GM12878 (cell line): ENCODE measurements at regions not wholly inside any gene's neighbourhood (a gene's known extent, or its start where the extent isn't known, plus 50 kb on each side); places are given as distances from the start of the nearest gene placed in this dataset.

Experiments
- BHLHE40 ChIP-seq, 2 experiments: fragments of 450-650 bp in 1 of 2; IDR thresholded peaks; 2 replicates each; pipeline ENCODE4 v1.6.1; 2011 to 2017; ENCODE audit warnings: low read depth in 2 of 2, borderline replicate concordance in 1 of 2, improper control_type of control experiment in 1 of 2, low read length in 1 of 2, mild to moderate bottlenecking in 1 of 2
- RUNX3 ChIP-seq: IDR thresholded peaks from 2 replicates; pipeline ENCODE4 v1.6.1; 2012; ENCODE audit warnings: low read length, inconsistent platforms
- STAT3 ChIP-seq: IDR thresholded peaks from 2 replicates; pipeline ENCODE4 v1.6.1; 2011; ENCODE audit warnings: low read depth, low read length, improper control_type of control experiment

DNA sequence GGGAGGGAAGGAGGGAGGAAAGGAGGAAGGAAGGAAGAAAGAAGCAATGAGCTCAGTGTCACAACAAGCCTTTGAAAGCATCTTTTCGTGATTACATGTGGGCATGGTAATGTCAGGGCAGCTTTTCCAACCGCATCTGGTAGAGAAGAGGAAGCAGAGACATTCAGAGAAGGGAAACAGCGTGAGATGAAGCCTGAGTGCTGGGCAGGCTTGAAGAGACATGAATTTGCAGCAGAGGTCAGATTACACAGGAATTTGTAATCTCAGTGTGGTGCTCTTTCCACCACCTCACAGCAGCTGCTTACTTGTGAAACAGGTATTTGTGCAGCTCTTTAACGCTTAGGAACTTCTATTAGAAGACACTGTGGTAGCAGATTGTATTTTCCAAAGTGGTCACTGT is 289.5 kb upstream of the C11orf87 start:
- TF ChIP-seq RUNX3, result 0 out of 2 replicates have a peak, but pooled peaks have one; percentile 5
- no peak for TF ChIP-seq BHLHE40 (IDR thresholded peaks at IDR 0.05; ENCODE audit: borderline replicate concordance in 1 of 2, low read depth in 2 of 2, low read length in 1 of 2)
- TF ChIP-seq STAT3, result no peak
